Breast epithelium (tissue), 3 donors: ENCODE measurements at regions not wholly inside any gene's neighbourhood (a gene's known extent, or its start where the extent isn't known, plus 50 kb on each side); places are given as distances from the start of the nearest gene placed in this dataset.

Experiments
- POLR2A ChIP-seq: fragments of 450-650 bp; IDR thresholded peaks from one replicate; pipeline ENCODE4 v1.6.1; 2016; ENCODE audit warnings: antibody characterized with exemption, mild to moderate bottlenecking, moderate library complexity
- POLR2AphosphoS5 ChIP-seq, 3 donors: sonication (generic); formaldehyde crosslinking; IDR thresholded peaks; one replicate each; pipeline ENCODE4 v1.6.1; 2017; ENCODE audit warnings: antibody characterized with exemption in 3 of 3
- TF ChIP-seq, protein P1 (sequence below), 3 donors: fragments of 450-650 bp; IDR thresholded peaks; one replicate each; pipeline ENCODE4 v1.5.1; 2016 to 2017; ENCODE audit warnings: antibody characterized with exemption in 3 of 3, mild to moderate bottlenecking in 3 of 3, moderate library complexity in 3 of 3

DNA sequence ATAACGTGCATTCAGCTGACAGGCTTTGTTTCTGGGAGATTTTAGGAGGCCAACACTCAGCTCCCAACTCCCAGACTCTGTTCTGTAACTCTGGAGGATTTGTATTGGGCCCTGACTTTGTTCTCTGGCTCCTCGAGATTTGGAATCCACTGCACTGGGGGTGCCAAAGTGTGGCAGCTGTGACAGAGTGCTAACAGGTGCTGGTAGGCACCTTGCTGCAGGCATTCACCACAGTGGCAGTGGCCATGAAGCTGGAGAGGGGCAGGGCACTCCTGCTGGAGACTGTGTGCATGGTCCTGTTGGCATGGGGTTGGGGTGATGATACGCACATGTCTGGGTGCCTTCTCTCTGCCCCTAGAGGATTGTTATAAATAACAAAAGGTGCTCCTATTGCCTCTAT lies 1094.9 kb upstream of the SLIT2 start:
- TF ChIP-seq POLR2A (no peak), POLR2AphosphoS5 (IDR thresholded peaks at IDR 0.05) (no peak)
- TF ChIP-seq, protein P1, sequence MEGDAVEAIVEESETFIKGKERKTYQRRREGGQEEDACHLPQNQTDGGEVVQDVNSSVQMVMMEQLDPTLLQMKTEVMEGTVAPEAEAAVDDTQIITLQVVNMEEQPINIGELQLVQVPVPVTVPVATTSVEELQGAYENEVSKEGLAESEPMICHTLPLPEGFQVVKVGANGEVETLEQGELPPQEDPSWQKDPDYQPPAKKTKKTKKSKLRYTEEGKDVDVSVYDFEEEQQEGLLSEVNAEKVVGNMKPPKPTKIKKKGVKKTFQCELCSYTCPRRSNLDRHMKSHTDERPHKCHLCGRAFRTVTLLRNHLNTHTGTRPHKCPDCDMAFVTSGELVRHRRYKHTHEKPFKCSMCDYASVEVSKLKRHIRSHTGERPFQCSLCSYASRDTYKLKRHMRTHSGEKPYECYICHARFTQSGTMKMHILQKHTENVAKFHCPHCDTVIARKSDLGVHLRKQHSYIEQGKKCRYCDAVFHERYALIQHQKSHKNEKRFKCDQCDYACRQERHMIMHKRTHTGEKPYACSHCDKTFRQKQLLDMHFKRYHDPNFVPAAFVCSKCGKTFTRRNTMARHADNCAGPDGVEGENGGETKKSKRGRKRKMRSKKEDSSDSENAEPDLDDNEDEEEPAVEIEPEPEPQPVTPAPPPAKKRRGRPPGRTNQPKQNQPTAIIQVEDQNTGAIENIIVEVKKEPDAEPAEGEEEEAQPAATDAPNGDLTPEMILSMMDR (IDR thresholded peaks at IDR 0.05) = no peak
